Keratinocyte (primary cell): ENCODE measurements at regions not wholly inside any gene's neighbourhood (a gene's known extent, or its start where the extent isn't known, plus 50 kb on each side); places are given as distances from the start of the nearest gene placed in this dataset.

Experiments used
- DNase-seq: peaks from one replicate; pipeline ENCODE4 v3.0.0-alpha.2; 2011; ENCODE audit warnings: low read depth, missing footprints, low spot score
- FAIRE-seq: peaks from 2 replicates; lab custom pipeline; 2011; peaks lifted over from hg19 to GRCh38; lab: Jason Lieb, UNC
- H2AFZ ChIP-seq: 2 replicates; pipeline ENCODE4 v1.6.0; 2012; ENCODE audit warnings: low read length, control low read depth, inconsistent platforms; ENCODE audit not compliant: control insufficient read depth
- H3K27ac ChIP-seq: 2 replicates; pipeline ENCODE4 v1.5.1; 2011; ENCODE audit warnings: low read length; ENCODE audit not compliant: control insufficient read depth, insufficient read depth
- H3K27me3 ChIP-seq: 3 replicates; pipeline ENCODE4 v1.6.0; 2011; ENCODE audit warnings: low read length; ENCODE audit not compliant: control insufficient read depth, insufficient read depth; ENCODE audit errors: extremely low read depth
- H3K36me3 ChIP-seq, 2 experiments: 2 replicates in 1 of 2; 3 replicates in 1 of 2; pipeline ENCODE4 v1.5.1; 2011; ENCODE audit warnings: low read length in 2 of 2, mild to moderate bottlenecking in 1 of 2; ENCODE audit not compliant: control insufficient read depth in 2 of 2, insufficient read depth in 2 of 2; ENCODE audit errors: extremely low read depth in 1 of 2
- H3K4me1 ChIP-seq: 3 replicates; pipeline ENCODE4 v1.5.1; 2011; ENCODE audit warnings: low read length; ENCODE audit not compliant: control insufficient read depth, insufficient read depth; ENCODE audit errors: extremely low read depth
- H3K4me2 ChIP-seq: 3 replicates; pipeline ENCODE4 v1.6.0; 2011; ENCODE audit warnings: low read depth, low read length; ENCODE audit not compliant: control insufficient read depth, insufficient read depth; ENCODE audit errors: extremely low read depth
- H3K4me3 ChIP-seq, 3 experiments: fragments of 200-600 bp in 1 of 3; sonication (generic) in 1 of 3; 2 replicates in 2 of 3; 3 replicates in 1 of 3; pipeline ENCODE4 v1.5.1; 2011 to 2016; ENCODE audit warnings: low read length in 3 of 3, mild to moderate bottlenecking in 3 of 3, control low read depth in 2 of 3, inconsistent platforms in 1 of 3, low read depth in 1 of 3, mixed read lengths in 1 of 3, mixed run types in 1 of 3, moderate library complexity in 1 of 3; ENCODE audit not compliant: control insufficient read depth in 2 of 3, insufficient read depth in 2 of 3; ENCODE audit errors: extremely low read depth in 1 of 3
- H3K79me2 ChIP-seq: 2 replicates; pipeline ENCODE4 v1.6.0; 2012; ENCODE audit warnings: low read length; ENCODE audit not compliant: control insufficient read depth, insufficient read depth
- H3K9ac ChIP-seq: 3 replicates; pipeline ENCODE4 v1.6.0; 2011; ENCODE audit warnings: low read length; ENCODE audit not compliant: control insufficient read depth, insufficient read depth; ENCODE audit errors: extremely low read depth
- H3K9me1 ChIP-seq: 3 replicates; pipeline ENCODE4 v1.6.0; 2011; ENCODE audit warnings: low read length; ENCODE audit not compliant: control insufficient read depth, insufficient read depth; ENCODE audit errors: extremely low read depth
- H3K9me3 ChIP-seq: 2 replicates; pipeline ENCODE4 v1.5.1; 2012; ENCODE audit warnings: low read depth, low read length; ENCODE audit not compliant: control insufficient read depth
- H4K20me1 ChIP-seq: 3 replicates; pipeline ENCODE4 v1.6.0; 2011; ENCODE audit warnings: low read length; ENCODE audit not compliant: control insufficient read depth, insufficient read depth; ENCODE audit errors: extremely low read depth
- CTCF ChIP-seq, 3 experiments: IDR thresholded peaks in 1 of 3; conservative IDR thresholded peaks in 1 of 3; optimal IDR thresholded peaks in 1 of 3; 2 replicates in 2 of 3; 3 replicates in 1 of 3; pipeline versions ENCODE3 to v1.5.1; 2011; ENCODE audit warnings: low read length in 3 of 3, mild to moderate bottlenecking in 3 of 3, moderate library complexity in 2 of 3, control low read depth in 1 of 3, inconsistent platforms in 1 of 3; ENCODE audit not compliant: insufficient read depth in 2 of 3; ENCODE audit errors: extremely low read depth in 1 of 3
- EZH2 ChIP-seq: IDR thresholded peaks from one replicate; pipeline ENCODE4 v1.6.1; 2012; ENCODE audit warnings: inconsistent platforms, mild to moderate bottlenecking, low read length, moderate library complexity
- dilution Hi-C: fragments of 300-500 bp; cut with MboI; formaldehyde crosslinking; loops from one replicate; pipeline ENCODE4 v1.7.0; 2020; ENCODE audit warnings: low sequenced_read_pairs; ENCODE audit not compliant: extremely low pct_ligation_motif_present

GRCh38 chr22:48495751-48496080 is 1332.0 kb downstream of the BRD1 start:
- Histone ChIP-seq H4K20me1 (no peaks in the 10 kb centered on the region), H3K79me2 (no peaks in the 10 kb centered on the region), H3K9me1 (no peaks in the 10 kb centered on the region), H3K27ac (no peak overlapping the region), H3K36me3 (no peaks in the 10 kb centered on the region), H3K9ac (no peak overlapping the region), H3K4me2 (no peak overlapping the region), H3K4me3 (no peak overlapping the region), H3K4me1 (no peaks in the 10 kb centered on the region), H3K27me3 (peaks cover 10% of the 10 kb centered on the region), H2AFZ (no peak overlapping the region), H3K9me3 (peaks cover 5% of the 10 kb centered on the region)
- no peak for TF ChIP-seq CTCF (optimal IDR thresholded peaks at IDR 0.05 in 1 of 3, IDR thresholded peaks at IDR 0.05 in 1 of 3, conservative IDR thresholded peaks at IDR 0.05 in 1 of 3; ENCODE audit: extremely low read depth in 1 of 3, insufficient read depth in 2 of 3, low read length in 3 of 3)
- no peak for DNase-seq
- dilution Hi-C loops = no loop called here
- FAIRE-seq = no peak

GRCh38 chr22:48494968-48495750 is 1332.5 kb downstream of the BRD1 start:
- FAIRE-seq (no peak), DNase-seq (no peak)
- no peak overlapping the region for H3K27ac ChIP-seq
- no peaks in the 10 kb centered on the region for H4K20me1 ChIP-seq
- no peak overlapping the region for H3K4me2 ChIP-seq
- no peaks in the 10 kb centered on the region for H3K36me3 ChIP-seq
- no peak for TF ChIP-seq CTCF (optimal IDR thresholded peaks at IDR 0.05 in 1 of 3, IDR thresholded peaks at IDR 0.05 in 1 of 3, conservative IDR thresholded peaks at IDR 0.05 in 1 of 3; ENCODE audit: extremely low read depth in 1 of 3, insufficient read depth in 2 of 3, low read length in 3 of 3)
- no peak for TF ChIP-seq EZH2
- H2AFZ ChIP-seq = no peak overlapping the region
- H3K27me3 ChIP-seq = peaks cover 16% of the 10 kb centered on the region
- H3K4me3 ChIP-seq = no peak overlapping the region
- H3K9ac ChIP-seq = no peak overlapping the region
- peaks cover 4% of the 10 kb centered on the region for H3K9me3 ChIP-seq
- no peaks in the 10 kb centered on the region for H3K9me1 ChIP-seq
- dilution Hi-C loops = no loop called here
- no peaks in the 10 kb centered on the region for H3K79me2 ChIP-seq
- no peaks in the 10 kb centered on the region for H3K4me1 ChIP-seq
